ENCODE measurements at regions not wholly inside any gene's neighbourhood (a gene's known extent, or its start where the extent isn't known, plus 50 kb on each side); places are given as distances from the start of the nearest gene placed in this dataset.

DNA sequence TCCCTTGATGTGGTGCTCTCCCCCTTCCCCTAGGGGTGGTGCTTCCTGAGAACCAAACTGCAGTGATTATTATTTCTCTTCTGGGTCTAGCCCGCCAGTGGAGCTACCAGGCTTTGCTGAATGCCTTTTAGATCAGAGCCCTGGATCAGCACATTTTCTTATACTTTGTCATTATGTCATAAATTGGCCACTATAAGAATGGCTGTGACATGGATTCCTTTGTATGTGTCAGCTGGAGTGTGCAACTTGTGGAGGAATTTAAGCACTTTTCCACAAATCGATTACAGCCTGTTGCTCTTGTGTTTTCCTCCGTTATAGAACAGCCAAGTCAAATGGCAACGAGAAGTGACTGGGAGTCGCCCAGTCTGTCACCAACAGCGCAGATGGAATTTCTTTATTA lies 273.3 kb downstream of the DUSP10 start:
- no peak overlapping the region for H3K14ac ChIP-seq (ENCODE audit: low read length)
- no CpG with 5 or more reads among the region's 6 CpGs for whole genome bisulfite sequencing, 2 donors (ENCODE audit: extremely low coverage in 2 of 2, insufficient read length in 2 of 2, insufficient replicate concordance in 1 of 2)
- no peaks in the 10 kb centered on the region for H3K36me3 ChIP-seq (replicated peaks in 1 of 2; ENCODE audit: control insufficient read depth in 2 of 2, insufficient read depth in 2 of 2, low read length in 2 of 2)
- H2AFZ ChIP-seq (ENCODE audit: low read length): no peak overlapping the region
- H2BK120ac ChIP-seq (ENCODE audit: low read depth, low read length): no peak overlapping the region
- H4K8ac ChIP-seq (ENCODE audit: low read depth, low read length): no peak overlapping the region
- no peak overlapping the region for H2BK15ac ChIP-seq (ENCODE audit: low read length)
- H3K4ac ChIP-seq (ENCODE audit: low read length): no peak overlapping the region
- DNase-seq (ENCODE audit: low spot score): no peak
- no peak overlapping the region for H2AK5ac ChIP-seq (ENCODE audit: low read depth, low read length)
- H3K27ac ChIP-seq (replicated peaks; ENCODE audit: low read length): no peak overlapping the region
- no peak overlapping the region for H3K9ac ChIP-seq (ENCODE audit: low read depth, low read length, poor library complexity)
- peaks cover 0 to 2% (median 0%) of the 10 kb centered on the region in 3 experiments for H3K27me3 ChIP-seq (ENCODE audit: control insufficient read depth in 3 of 3, insufficient read depth in 3 of 3, low read depth in 1 of 3, low read length in 3 of 3)
- no peak overlapping the region for H2BK5ac ChIP-seq (ENCODE audit: low read length)
- H3K18ac ChIP-seq (ENCODE audit: low read length): no peak overlapping the region
- H4K91ac ChIP-seq (ENCODE audit: low read depth, low read length, poor library complexity): no peak overlapping the region
- H3K9me3 ChIP-seq (replicated peaks in 1 of 2; ENCODE audit: control insufficient read depth in 2 of 2, insufficient read depth in 1 of 2, low read depth in 1 of 2, low read length in 2 of 2): no peaks in the 10 kb centered on the region
- H2BK12ac ChIP-seq (ENCODE audit: low read length): no peak overlapping the region
- H3K4me2 ChIP-seq (ENCODE audit: insufficient read depth, low read length, poor library complexity, severe bottlenecking): no peak overlapping the region
- H3K4me3 ChIP-seq (ENCODE audit: low read length in 2 of 2): no peak overlapping the region
- no peak overlapping the region for H3K23ac ChIP-seq (ENCODE audit: low read depth, low read length, poor library complexity)
- H3K4me1 ChIP-seq (ENCODE audit: control insufficient read depth in 2 of 2, insufficient read depth in 1 of 2, low read depth in 1 of 2, low read length in 2 of 2): no peaks in the 10 kb centered on the region
- H3K79me1 ChIP-seq (ENCODE audit: low read depth, low read length): no peaks in the 10 kb centered on the region

DNA sequence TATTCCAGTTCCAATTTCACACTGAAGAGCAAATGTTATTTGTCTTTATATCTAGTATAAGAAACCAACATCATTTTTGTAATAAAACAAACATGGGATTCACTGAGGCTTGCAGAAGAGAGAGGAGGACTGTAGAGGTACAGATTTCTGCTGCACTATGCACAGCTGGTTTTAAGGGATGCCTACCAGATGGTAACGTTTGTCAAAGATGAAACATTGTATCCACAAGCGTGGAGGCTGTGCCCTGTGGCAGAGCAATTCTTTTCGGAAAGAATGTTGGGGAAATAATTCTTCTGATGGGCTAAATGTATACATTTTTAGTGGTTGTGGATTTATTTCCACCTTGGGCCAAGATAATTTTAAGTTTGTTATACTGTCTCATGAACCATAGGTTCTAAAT lies 272.4 kb downstream of the DUSP10 start:
- Histone ChIP-seq H4K8ac (ENCODE audit: low read depth, low read length) (no peak overlapping the region), H3K18ac (ENCODE audit: low read length) (no peak overlapping the region), H3K27me3 (ENCODE audit: control insufficient read depth in 3 of 3, insufficient read depth in 3 of 3, low read depth in 1 of 3, low read length in 3 of 3) (peaks cover 0 to 2% (median 0%) of the 10 kb centered on the region in 3 experiments), H3K4me3 (ENCODE audit: low read length in 2 of 2) (no peak overlapping the region), H2BK15ac (ENCODE audit: low read length) (no peak overlapping the region), H2AK5ac (ENCODE audit: low read depth, low read length) (no peak overlapping the region), H2AFZ (ENCODE audit: low read length) (no peak overlapping the region), H3K79me1 (ENCODE audit: low read depth, low read length) (no peaks in the 10 kb centered on the region), H3K9ac (ENCODE audit: low read depth, low read length, poor library complexity) (no peak overlapping the region), H2BK5ac (ENCODE audit: low read length) (no peak overlapping the region), H3K14ac (ENCODE audit: low read length) (no peak overlapping the region), H3K36me3 (replicated peaks in 1 of 2; ENCODE audit: control insufficient read depth in 2 of 2, insufficient read depth in 2 of 2, low read length in 2 of 2) (no peaks in the 10 kb centered on the region), H4K91ac (ENCODE audit: low read depth, low read length, poor library complexity) (no peak overlapping the region), H2BK12ac (ENCODE audit: low read length) (no peak overlapping the region), H3K27ac (replicated peaks; ENCODE audit: low read length) (no peak overlapping the region), H3K4me2 (ENCODE audit: insufficient read depth, low read length, poor library complexity, severe bottlenecking) (no peak overlapping the region), H3K4ac (ENCODE audit: low read length) (no peak overlapping the region), H3K23ac (ENCODE audit: low read depth, low read length, poor library complexity) (no peak overlapping the region), H3K9me3 (replicated peaks in 1 of 2; ENCODE audit: control insufficient read depth in 2 of 2, insufficient read depth in 1 of 2, low read depth in 1 of 2, low read length in 2 of 2) (no peaks in the 10 kb centered on the region), H2BK120ac (ENCODE audit: low read depth, low read length) (no peak overlapping the region), H3K4me1 (ENCODE audit: control insufficient read depth in 2 of 2, insufficient read depth in 1 of 2, low read depth in 1 of 2, low read length in 2 of 2) (no peaks in the 10 kb centered on the region)
- DNase-seq (ENCODE audit: low spot score): no peak
- no CpG with 5 or more reads among the region's 3 CpGs for WGBS, 2 donors (ENCODE audit: extremely low coverage in 2 of 2, insufficient read length in 2 of 2, insufficient replicate concordance in 1 of 2)

DNA sequence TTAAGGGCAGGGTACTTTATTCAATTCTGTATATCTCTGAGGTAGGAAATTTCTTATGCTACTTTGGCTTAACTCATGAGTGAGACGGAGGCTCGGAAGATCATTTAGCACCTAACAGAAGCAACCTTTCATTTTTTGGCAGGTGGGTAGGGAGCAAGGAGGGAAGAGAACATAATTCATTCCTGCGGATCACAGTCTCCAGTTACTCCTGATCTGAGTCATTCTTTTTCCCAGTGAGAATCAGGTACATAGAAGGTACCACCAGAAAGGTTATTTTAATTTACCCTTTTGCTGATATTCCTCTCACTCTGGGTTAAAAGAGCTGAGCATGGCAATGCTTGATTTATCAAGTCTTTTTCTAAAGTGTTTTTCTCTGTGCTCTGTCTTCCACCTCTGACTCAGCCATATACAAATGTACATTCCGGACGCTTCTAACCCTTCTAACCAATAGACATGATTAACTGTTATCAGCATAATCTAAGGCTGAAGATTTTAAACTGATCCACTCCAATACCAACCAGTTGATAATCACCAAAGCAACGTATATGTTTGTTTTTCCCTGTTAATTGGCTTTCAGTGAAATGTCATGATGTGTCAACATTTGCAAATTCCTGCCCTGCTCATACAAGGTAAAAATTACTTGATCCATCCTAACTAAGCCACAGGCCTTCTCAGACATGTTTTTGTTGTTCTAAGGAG lies 271.7 kb downstream of the DUSP10 start:
- Histone ChIP-seq H3K4ac (ENCODE audit: low read length) (no peak overlapping the region), H2AFZ (ENCODE audit: low read length) (no peak overlapping the region), H3K4me2 (ENCODE audit: insufficient read depth, low read length, poor library complexity, severe bottlenecking) (no peak overlapping the region), H2BK15ac (ENCODE audit: low read length) (no peak overlapping the region), H2BK5ac (ENCODE audit: low read length) (no peak overlapping the region), H3K9me3 (replicated peaks in 1 of 2; ENCODE audit: control insufficient read depth in 2 of 2, insufficient read depth in 1 of 2, low read depth in 1 of 2, low read length in 2 of 2) (no peaks in the 10 kb centered on the region), H2BK120ac (ENCODE audit: low read depth, low read length) (no peak overlapping the region), H3K27me3 (ENCODE audit: control insufficient read depth in 3 of 3, insufficient read depth in 3 of 3, low read depth in 1 of 3, low read length in 3 of 3) (peaks cover 0 to 2% (median 0%) of the 10 kb centered on the region in 3 experiments), H3K18ac (ENCODE audit: low read length) (no peak overlapping the region), H2BK12ac (ENCODE audit: low read length) (no peak overlapping the region), H3K79me1 (ENCODE audit: low read depth, low read length) (no peaks in the 10 kb centered on the region), H4K91ac (ENCODE audit: low read depth, low read length, poor library complexity) (no peak overlapping the region), H4K8ac (ENCODE audit: low read depth, low read length) (no peak overlapping the region), H3K27ac (replicated peaks; ENCODE audit: low read length) (no peak overlapping the region), H3K4me1 (ENCODE audit: control insufficient read depth in 2 of 2, insufficient read depth in 1 of 2, low read depth in 1 of 2, low read length in 2 of 2) (no peaks in the 10 kb centered on the region), H3K36me3 (replicated peaks in 1 of 2; ENCODE audit: control insufficient read depth in 2 of 2, insufficient read depth in 2 of 2, low read length in 2 of 2) (no peaks in the 10 kb centered on the region), H3K9ac (ENCODE audit: low read depth, low read length, poor library complexity) (no peak overlapping the region), H3K23ac (ENCODE audit: low read depth, low read length, poor library complexity) (no peak overlapping the region), H2AK5ac (ENCODE audit: low read depth, low read length) (no peak overlapping the region), H3K4me3 (ENCODE audit: low read length in 2 of 2) (no peak overlapping the region), H3K14ac (ENCODE audit: low read length) (no peak overlapping the region)
- no peak for DNase-seq (ENCODE audit: low spot score)
- no CpG with 5 or more reads among the region's 6 CpGs for WGBS, 2 donors (ENCODE audit: extremely low coverage in 2 of 2, insufficient read length in 2 of 2, insufficient replicate concordance in 1 of 2)

DNA sequence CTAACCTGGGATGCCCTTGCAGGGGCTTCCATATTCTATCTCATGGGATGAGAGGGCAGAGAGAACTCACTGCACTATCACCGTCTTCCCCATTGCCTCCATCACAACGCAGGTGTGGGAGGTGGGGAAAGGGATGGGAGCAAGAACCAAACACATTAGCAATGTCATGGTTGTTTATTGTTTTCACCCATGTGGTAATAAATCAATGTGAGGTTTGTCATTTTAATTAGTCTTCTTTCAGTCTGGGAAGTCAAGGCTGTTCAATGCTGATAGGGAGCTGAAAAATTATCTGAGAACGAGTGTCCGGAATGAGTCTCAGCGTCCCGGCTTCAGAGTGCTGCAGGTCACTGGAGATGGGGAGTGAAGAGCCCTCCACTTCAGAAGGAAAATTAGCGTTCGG lies 268.5 kb downstream of the DUSP10 start:
- H2BK12ac ChIP-seq (ENCODE audit: low read length): no peak overlapping the region
- DNase-seq (ENCODE audit: low spot score): no peak
- no peak overlapping the region for H4K91ac ChIP-seq (ENCODE audit: low read depth, low read length, poor library complexity)
- no peak overlapping the region for H2BK120ac ChIP-seq (ENCODE audit: low read depth, low read length)
- no peaks in the 10 kb centered on the region for H3K9me3 ChIP-seq (replicated peaks in 1 of 2; ENCODE audit: control insufficient read depth in 2 of 2, insufficient read depth in 1 of 2, low read depth in 1 of 2, low read length in 2 of 2)
- H3K4me2 ChIP-seq (ENCODE audit: insufficient read depth, low read length, poor library complexity, severe bottlenecking): no peak overlapping the region
- no peaks in the 10 kb centered on the region for H3K79me1 ChIP-seq (ENCODE audit: low read depth, low read length)
- peaks cover 0 to 2% (median 0%) of the 10 kb centered on the region in 3 experiments for H3K27me3 ChIP-seq (ENCODE audit: control insufficient read depth in 3 of 3, insufficient read depth in 3 of 3, low read depth in 1 of 3, low read length in 3 of 3)
- H3K36me3 ChIP-seq (replicated peaks in 1 of 2; ENCODE audit: control insufficient read depth in 2 of 2, insufficient read depth in 2 of 2, low read length in 2 of 2): no peaks in the 10 kb centered on the region
- H3K27ac ChIP-seq (replicated peaks; ENCODE audit: low read length): no peak overlapping the region
- no peak overlapping the region for H3K4me3 ChIP-seq (ENCODE audit: low read length in 2 of 2)
- WGBS, 2 donors (ENCODE audit: extremely low coverage in 2 of 2, insufficient read length in 2 of 2, insufficient replicate concordance in 1 of 2): no CpG with 5 or more reads among the region's 8 CpGs
- H3K9ac ChIP-seq (ENCODE audit: low read depth, low read length, poor library complexity): no peak overlapping the region
- no peak overlapping the region for H2AK5ac ChIP-seq (ENCODE audit: low read depth, low read length)
- no peaks in the 10 kb centered on the region for H3K4me1 ChIP-seq (ENCODE audit: control insufficient read depth in 2 of 2, insufficient read depth in 1 of 2, low read depth in 1 of 2, low read length in 2 of 2)
- no peak overlapping the region for H2AFZ ChIP-seq (ENCODE audit: low read length)
- no peak overlapping the region for H3K18ac ChIP-seq (ENCODE audit: low read length)
- no peak overlapping the region for H2BK5ac ChIP-seq (ENCODE audit: low read length)
- H3K23ac ChIP-seq (ENCODE audit: low read depth, low read length, poor library complexity): no peak overlapping the region
- H2BK15ac ChIP-seq (ENCODE audit: low read length): no peak overlapping the region
- H4K8ac ChIP-seq (ENCODE audit: low read depth, low read length): no peak overlapping the region
- H3K4ac ChIP-seq (ENCODE audit: low read length): no peak overlapping the region
- H3K14ac ChIP-seq (ENCODE audit: low read length): no peak overlapping the region

All from neuronal stem cell (in vitro differentiated cells).